Omental fat pad (tissue), 3 donors: ENCODE measurements at regions not wholly inside any gene's neighbourhood (a gene's known extent, or its start where the extent isn't known, plus 50 kb on each side); places are given as distances from the start of the nearest gene placed in this dataset.
"Not testable (repeated sequence)": the region's sequence is repeated elsewhere in the genome, so short reads cannot be mapped to it uniquely, and the experiment has no call there.

Source experiments
- ATAC-seq: fragments of 150-250 bp; one replicate; pipeline ENCODE4 v1.9.1; 2016; ENCODE audit warnings: mild to moderate bottlenecking, moderate library complexity; ENCODE audit not compliant: low FRiP score
- DNase-seq: peaks from one replicate; pipeline ENCODE4 v3.0.0-alpha.2; 2019; ENCODE audit warnings: low spot score
- CTCF ChIP-seq, 3 donors: fragments of 450-650 bp; IDR thresholded peaks; one replicate each; pipeline ENCODE4 v1.5.1; 2016 to 2017; ENCODE audit warnings: antibody characterized with exemption in 3 of 3, mild to moderate bottlenecking in 3 of 3, moderate library complexity in 2 of 3

GRCh38 chr2:128611421-128612320 is 293.0 kb upstream of the HS6ST1 start:
- ATAC-seq (no peak), DNase-seq (no peak)
- TF ChIP-seq CTCF (IDR thresholded peaks at IDR 0.05) = no peak

- DNase-seq = no peak
- TF ChIP-seq CTCF (IDR thresholded peaks at IDR 0.05) = no peak
- ATAC-seq = no peak
Observed at GRCh38 chr2:128612628-128613027, 294.0 kb upstream of the HS6ST1 start.

DNA sequence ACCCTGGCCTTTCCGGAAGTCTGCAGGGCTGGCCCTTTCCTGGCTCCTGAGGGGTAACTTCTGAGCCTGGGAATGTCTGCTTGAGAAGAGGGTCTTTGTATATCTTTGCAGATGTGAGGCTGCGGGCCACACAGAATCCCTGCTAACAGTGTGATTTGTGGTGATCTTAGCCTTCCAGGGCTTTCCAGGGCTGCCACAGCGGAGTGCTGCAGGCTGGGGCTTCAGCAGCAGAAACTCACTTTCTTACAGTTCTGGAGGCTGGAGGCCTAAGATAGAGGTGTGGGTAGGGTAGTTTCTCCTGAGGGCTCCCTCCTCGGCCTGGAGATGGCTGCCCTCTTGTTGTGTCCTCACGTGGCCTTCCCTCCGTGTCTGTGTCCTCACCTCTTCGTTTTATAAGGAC is 294.7 kb upstream of the HS6ST1 start:
- DNase-seq = no peak
- TF ChIP-seq CTCF (IDR thresholded peaks at IDR 0.05) = no peak

GRCh38 chr2:128613876-128614275 is 295.2 kb upstream of the HS6ST1 start:
- no peak for ATAC-seq
- DNase-seq = no peak
- TF ChIP-seq CTCF (IDR thresholded peaks at IDR 0.05) = no peak

More for the DNA sequence above, 294.7 kb upstream of the HS6ST1 start:
- ATAC-seq = no peak

- DNase-seq, ATAC-seq: not testable (repeated sequence)
Observed at GRCh38 chr2:128614907-128615306, 296.2 kb upstream of the HS6ST1 start.

DNA sequence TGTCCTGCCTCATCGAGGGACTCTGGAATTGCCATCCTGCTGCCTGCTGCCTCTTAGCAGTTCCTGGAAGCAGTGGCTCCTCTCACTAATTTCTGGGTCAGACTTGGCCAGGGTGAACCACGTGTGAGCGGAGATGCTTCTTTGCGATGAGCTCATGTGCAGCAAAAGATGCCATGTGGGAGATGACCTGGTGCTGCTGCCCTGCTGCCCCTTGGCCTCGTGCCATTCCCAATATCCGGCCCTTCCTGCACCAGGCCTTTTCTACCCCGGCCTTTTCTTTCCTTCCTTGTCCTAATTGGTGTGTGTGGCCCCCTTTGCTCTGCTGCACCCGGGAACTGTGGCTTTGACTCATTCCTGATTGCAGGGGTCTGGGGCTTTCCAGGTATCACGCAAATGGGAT is 296.9 kb upstream of the HS6ST1 start:
- no peak for TF ChIP-seq CTCF (IDR thresholded peaks at IDR 0.05)
- no peak for DNase-seq
- ATAC-seq = no peak

DNA sequence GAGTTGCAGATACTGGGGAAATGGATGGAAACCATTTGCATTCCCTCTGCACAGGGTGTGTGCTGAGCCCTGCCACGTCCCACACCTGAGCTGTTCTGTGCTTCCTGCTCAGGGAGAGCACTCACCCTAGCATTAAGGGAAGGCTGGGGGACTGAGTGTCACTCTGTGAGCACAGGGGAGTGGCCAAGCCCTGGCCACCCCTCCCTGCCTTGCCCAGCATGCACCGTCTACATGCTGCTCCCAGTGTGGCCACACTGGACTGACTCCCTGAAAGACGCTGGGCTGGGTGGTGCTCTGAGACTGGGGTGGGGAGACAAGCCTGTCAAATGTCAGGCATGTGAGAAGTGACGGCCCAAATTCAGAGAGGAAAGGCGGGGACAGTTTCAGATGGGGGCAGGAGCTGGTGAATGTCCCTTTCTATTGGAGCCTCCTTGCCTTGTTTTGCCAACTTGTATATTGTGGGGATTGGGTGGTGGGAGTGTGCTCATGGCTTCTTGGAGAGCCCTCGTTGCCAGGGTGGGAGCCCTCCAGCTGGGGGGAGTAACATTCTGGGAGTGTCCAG is 298.4 kb upstream of the HS6ST1 start:
- TF ChIP-seq CTCF (IDR thresholded peaks at IDR 0.05) = no peak
- ATAC-seq (no peak), DNase-seq (no peak)
